Esophagus muscularis mucosa (tissue), 4 donors: ENCODE measurements at regions not wholly inside any gene's neighbourhood (a gene's known extent, or its start where the extent isn't known, plus 50 kb on each side); places are given as distances from the start of the nearest gene placed in this dataset.

ENCODE experiments used
- EP300 ChIP-seq: sonication (generic); formaldehyde crosslinking; IDR thresholded peaks from one replicate; pipeline ENCODE4 v1.6.1; 2017; ENCODE audit warnings: antibody characterized with exemption
- POLR2A ChIP-seq: fragments of 450-650 bp; IDR thresholded peaks from one replicate; pipeline ENCODE4 v1.6.1; 2017; ENCODE audit warnings: antibody characterized with exemption, moderate library complexity, mild to moderate bottlenecking, low read depth
- POLR2AphosphoS5 ChIP-seq, 2 donors: sonication (generic); formaldehyde crosslinking; IDR thresholded peaks; one replicate each; pipeline ENCODE4 v1.6.1; 2017; ENCODE audit warnings: antibody characterized with exemption in 2 of 2
- TF ChIP-seq, protein P1 (sequence below), 3 experiments: fragments of 200-600 bp in 2 of 3; fragments of 450-650 bp in 1 of 3; sonication (generic) in 2 of 3; IDR thresholded peaks; one replicate each; pipeline ENCODE4 v1.5.1; 2017 to 2019; ENCODE audit warnings: antibody characterized with exemption in 3 of 3, mild to moderate bottlenecking in 2 of 3, moderate library complexity in 1 of 3

DNA sequence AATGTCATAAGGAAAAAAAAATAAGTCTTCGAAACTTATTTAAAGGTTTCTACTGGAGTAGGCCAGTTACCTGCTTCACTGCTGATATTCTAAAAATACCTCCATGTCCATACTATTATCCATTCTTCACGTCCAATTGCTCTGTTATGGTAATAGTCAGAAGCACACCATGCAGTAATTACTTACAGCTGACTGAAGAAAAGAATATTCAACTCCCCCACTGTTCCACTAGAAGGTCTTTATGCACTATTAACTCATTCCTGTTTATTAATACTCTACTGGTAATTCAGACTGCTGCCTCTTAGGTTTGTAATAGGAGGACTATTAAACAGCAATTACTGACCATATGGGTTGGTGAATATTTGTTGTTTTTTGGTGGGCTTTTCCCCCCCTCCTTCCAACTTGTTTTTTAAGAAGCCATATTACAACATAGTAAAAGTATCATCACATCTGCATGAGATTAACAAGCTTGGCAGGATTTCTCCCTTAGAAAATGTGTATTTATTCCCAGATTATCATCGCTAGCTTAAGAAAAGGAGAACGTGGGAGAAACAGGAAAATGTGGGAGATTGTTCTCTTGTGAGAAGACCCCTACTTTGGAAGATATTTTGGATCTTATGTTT lies 806.4 kb upstream of the FANCL start:
- TF ChIP-seq, protein P1, sequence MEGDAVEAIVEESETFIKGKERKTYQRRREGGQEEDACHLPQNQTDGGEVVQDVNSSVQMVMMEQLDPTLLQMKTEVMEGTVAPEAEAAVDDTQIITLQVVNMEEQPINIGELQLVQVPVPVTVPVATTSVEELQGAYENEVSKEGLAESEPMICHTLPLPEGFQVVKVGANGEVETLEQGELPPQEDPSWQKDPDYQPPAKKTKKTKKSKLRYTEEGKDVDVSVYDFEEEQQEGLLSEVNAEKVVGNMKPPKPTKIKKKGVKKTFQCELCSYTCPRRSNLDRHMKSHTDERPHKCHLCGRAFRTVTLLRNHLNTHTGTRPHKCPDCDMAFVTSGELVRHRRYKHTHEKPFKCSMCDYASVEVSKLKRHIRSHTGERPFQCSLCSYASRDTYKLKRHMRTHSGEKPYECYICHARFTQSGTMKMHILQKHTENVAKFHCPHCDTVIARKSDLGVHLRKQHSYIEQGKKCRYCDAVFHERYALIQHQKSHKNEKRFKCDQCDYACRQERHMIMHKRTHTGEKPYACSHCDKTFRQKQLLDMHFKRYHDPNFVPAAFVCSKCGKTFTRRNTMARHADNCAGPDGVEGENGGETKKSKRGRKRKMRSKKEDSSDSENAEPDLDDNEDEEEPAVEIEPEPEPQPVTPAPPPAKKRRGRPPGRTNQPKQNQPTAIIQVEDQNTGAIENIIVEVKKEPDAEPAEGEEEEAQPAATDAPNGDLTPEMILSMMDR (IDR thresholded peaks at IDR 0.05) = no peak
- no peak for TF ChIP-seq POLR2A
- no peak for TF ChIP-seq EP300
- TF ChIP-seq POLR2AphosphoS5 (IDR thresholded peaks at IDR 0.05) = no peak
